ENCODE measurements at regions not wholly inside any gene's neighbourhood (a gene's known extent, or its start where the extent isn't known, plus 50 kb on each side); places are given as distances from the start of the nearest gene placed in this dataset.

DNA sequence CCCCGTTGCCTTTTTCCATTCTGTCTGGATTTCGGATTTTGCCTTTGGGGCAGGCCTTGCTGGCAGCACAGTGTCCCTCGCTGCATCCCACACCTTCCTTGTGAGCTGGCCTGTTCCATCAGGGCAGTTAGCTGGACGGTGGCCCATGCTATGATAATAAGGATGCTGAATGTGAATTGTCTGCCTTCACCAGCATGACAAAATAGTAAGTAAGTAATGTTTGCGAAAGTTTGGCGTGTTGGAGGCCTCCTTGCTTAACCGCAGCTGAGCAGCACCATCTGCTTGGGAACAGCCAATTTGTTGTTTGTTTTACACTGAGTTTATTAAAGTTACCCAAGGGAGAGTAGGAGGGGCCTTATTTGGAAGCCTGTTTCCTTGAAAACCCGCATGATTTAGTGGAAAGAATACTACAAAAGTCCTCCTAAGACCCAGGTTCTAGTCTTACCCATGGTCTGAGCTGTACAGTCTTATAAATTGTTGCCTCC is 469.7 kb upstream of the FANCL start:
- intact Hi-C loops (cut with DNase I, micrococcal nuclease), result no loop called here
- H3K4me3 Mint-ChIP-seq, result no peak overlapping the region

GRCh38 chr2:58709687-58710354 is 468.7 kb upstream of the FANCL start:
- CTCF ChIA-PET, result no interaction called here
- H3K9me3 Mint-ChIP-seq, result no peaks in the 10 kb centered on the region
- no peak for DNase-seq
- H3K27me3 Mint-ChIP-seq, result no peaks in the 10 kb centered on the region
- no peaks in the 10 kb centered on the region for H3K4me1 ChIP-seq (ENCODE audit: insufficient read depth, low read length)
- no peaks in the 10 kb centered on the region for H3K36me3 Mint-ChIP-seq (ENCODE audit: low read depth)
- H3K9me3 ChIP-seq (ENCODE audit: control insufficient read depth in 1 of 2, insufficient read depth in 1 of 2, low read length in 2 of 2), result no peaks in the 10 kb centered on the region
- no peak for ATAC-seq (ENCODE audit: poor library complexity)
- H3K27ac ChIP-seq (ENCODE audit: low read depth in 1 of 2, low read length in 2 of 2), result no peak overlapping the region
- H3K4me1 Mint-ChIP-seq (ENCODE audit: low read depth), result no peaks in the 10 kb centered on the region
- no peak overlapping the region for H3K27ac Mint-ChIP-seq
- no peak for TF ChIP-seq CTCF (IDR thresholded peaks at IDR 0.05)
- intact Hi-C loops (cut with DNase I, micrococcal nuclease), result no loop called here
- no peaks in the 10 kb centered on the region for H3K27me3 ChIP-seq (ENCODE audit: control insufficient read depth in 1 of 2, insufficient read depth in 2 of 2, low read length in 2 of 2)
- no peak overlapping the region for H3K4me3 Mint-ChIP-seq
- POLR2A ChIA-PET, result no interaction called here
- H3K36me3 ChIP-seq (ENCODE audit: insufficient read depth, low read length), result no peaks in the 10 kb centered on the region
- H3K4me3 ChIP-seq (ENCODE audit: low read length), result no peak overlapping the region

More for the DNA sequence above, 469.7 kb upstream of the FANCL start:
- CTCF ChIA-PET, result no interaction called here
- no peaks in the 10 kb centered on the region for H3K9me3 ChIP-seq (ENCODE audit: control insufficient read depth in 1 of 2, insufficient read depth in 1 of 2, low read length in 2 of 2)
- H3K36me3 Mint-ChIP-seq (ENCODE audit: low read depth), result no peaks in the 10 kb centered on the region
- POLR2A ChIA-PET, result no interaction called here
- no peaks in the 10 kb centered on the region for H3K9me3 Mint-ChIP-seq
- no peaks in the 10 kb centered on the region for H3K4me1 Mint-ChIP-seq (ENCODE audit: low read depth)
- no peak overlapping the region for H3K27ac Mint-ChIP-seq
- DNase-seq (no peak), ATAC-seq (ENCODE audit: poor library complexity) (no peak)
- no peaks in the 10 kb centered on the region for H3K27me3 Mint-ChIP-seq
- no peak overlapping the region for H3K4me3 ChIP-seq (ENCODE audit: low read length)
- no peaks in the 10 kb centered on the region for H3K4me1 ChIP-seq (ENCODE audit: insufficient read depth, low read length)
- no peaks in the 10 kb centered on the region for H3K36me3 ChIP-seq (ENCODE audit: insufficient read depth, low read length)
- TF ChIP-seq CTCF (IDR thresholded peaks at IDR 0.05), result no peak
- H3K27me3 ChIP-seq (ENCODE audit: control insufficient read depth in 1 of 2, insufficient read depth in 2 of 2, low read length in 2 of 2), result no peaks in the 10 kb centered on the region
- no peak overlapping the region for H3K27ac ChIP-seq (ENCODE audit: low read depth in 1 of 2, low read length in 2 of 2)

DNA sequence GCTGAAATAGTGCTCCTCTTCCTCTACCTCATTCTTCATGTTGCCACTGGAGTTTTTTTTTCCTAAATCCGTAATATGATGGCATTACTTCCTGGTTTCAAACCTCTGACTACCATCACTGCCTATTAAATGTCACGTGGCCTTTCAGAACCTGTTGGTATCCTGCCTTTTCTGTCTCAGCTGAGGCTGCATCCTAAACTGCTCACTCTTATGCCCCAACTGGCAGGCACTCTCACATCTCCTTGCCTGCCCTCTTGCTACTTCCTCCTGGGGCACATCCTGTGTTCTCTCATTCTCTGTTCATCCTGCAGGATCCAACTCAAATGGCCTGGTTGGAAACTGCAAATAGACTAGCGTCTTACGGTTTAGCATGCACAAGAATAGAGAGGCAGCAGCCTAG is 468.1 kb upstream of the FANCL start:
- POLR2A ChIA-PET, result no interaction called here
- TF ChIP-seq CTCF (IDR thresholded peaks at IDR 0.05), result no peak
- H3K4me3 Mint-ChIP-seq, result no peak overlapping the region
- H3K27me3 Mint-ChIP-seq, result no peaks in the 10 kb centered on the region
- H3K27me3 ChIP-seq (ENCODE audit: control insufficient read depth in 1 of 2, insufficient read depth in 2 of 2, low read length in 2 of 2), result no peaks in the 10 kb centered on the region
- H3K4me1 Mint-ChIP-seq (ENCODE audit: low read depth), result no peaks in the 10 kb centered on the region
- no peak overlapping the region for H3K27ac ChIP-seq (ENCODE audit: low read depth in 1 of 2, low read length in 2 of 2)
- H3K36me3 ChIP-seq (ENCODE audit: insufficient read depth, low read length), result no peaks in the 10 kb centered on the region
- ATAC-seq (ENCODE audit: poor library complexity), result no peak
- H3K9me3 Mint-ChIP-seq, result no peaks in the 10 kb centered on the region
- H3K27ac Mint-ChIP-seq, result no peak overlapping the region
- H3K36me3 Mint-ChIP-seq (ENCODE audit: low read depth), result no peaks in the 10 kb centered on the region
- no peak overlapping the region for H3K4me3 ChIP-seq (ENCODE audit: low read length)
- H3K4me1 ChIP-seq (ENCODE audit: insufficient read depth, low read length), result no peaks in the 10 kb centered on the region
- H3K9me3 ChIP-seq (ENCODE audit: control insufficient read depth in 1 of 2, insufficient read depth in 1 of 2, low read length in 2 of 2), result no peaks in the 10 kb centered on the region
- no peak for DNase-seq
- intact Hi-C loops (cut with DNase I, micrococcal nuclease), result no loop called here
- CTCF ChIA-PET, result no interaction called here

Data from CD4-positive, alpha-beta T cell (primary cell).